Inflammatory macrophage treated with lipopolysaccharide for 1 hour (primary cell): ENCODE measurements at regions not wholly inside any gene's neighbourhood (a gene's known extent, or its start where the extent isn't known, plus 50 kb on each side); places are given as distances from the start of the nearest gene placed in this dataset.
"Not testable (repeated sequence)": the region's sequence is repeated elsewhere in the genome, so short reads cannot be mapped to it uniquely, and the experiment has no call there.

Source experiments
- DNase-seq, 2 donors: peaks; one replicate each; pipeline ENCODE4 v3.0.0-alpha.2; 2020 to 2022

GRCh38 chr1:14320518-14320917 lies 278.0 kb upstream of the KAZN start:
- DNase-seq = no peak

- no peak for DNase-seq
Measured at GRCh38 chr1:14320986-14321385, 277.5 kb upstream of the KAZN start.

- DNase-seq = no peak
Measured at GRCh38 chr1:14321422-14321821, 277.1 kb upstream of the KAZN start.

GRCh38 chr1:14323568-14324247 lies 274.8 kb upstream of the KAZN start:
- DNase-seq = no peak

GRCh38 chr1:14324248-14324630 lies 274.2 kb upstream of the KAZN start:
- no peak for DNase-seq

GRCh38 chr1:14326857-14327256 lies 271.6 kb upstream of the KAZN start:
- no peak for DNase-seq

- DNase-seq = no peak
Measured at GRCh38 chr1:14328685-14329084, 269.8 kb upstream of the KAZN start.

GRCh38 chr1:14332158-14332557 lies 266.3 kb upstream of the KAZN start:
- no peak for DNase-seq

- peak; percentile 38 to 42 for DNase-seq
Measured at GRCh38 chr1:14334336-14335176, 263.9 kb upstream of the KAZN start.

- no peak for DNase-seq
Measured at GRCh38 chr1:14338509-14338908, 260.0 kb upstream of the KAZN start.

- DNase-seq = no peak
Measured at GRCh38 chr1:14339288-14339687, 259.2 kb upstream of the KAZN start.

- no peak for DNase-seq
Measured at GRCh38 chr1:14340002-14340785, 258.3 kb upstream of the KAZN start.

GRCh38 chr1:14341147-14341546 lies 257.3 kb upstream of the KAZN start:
- no peak for DNase-seq

GRCh38 chr1:14345946-14346550 lies 252.4 kb upstream of the KAZN start:
- DNase-seq = no peak

GRCh38 chr1:14347186-14347585 lies 251.3 kb upstream of the KAZN start:
- DNase-seq = no peak

- DNase-seq = no peak
Measured at GRCh38 chr1:14347776-14348175, 250.7 kb upstream of the KAZN start.

- DNase-seq = no peak
Measured at GRCh38 chr1:14350197-14350596, 248.3 kb upstream of the KAZN start.

- DNase-seq = no peak
Measured at GRCh38 chr1:14352897-14353296, 245.6 kb upstream of the KAZN start.

GRCh38 chr1:14361005-14361404 lies 237.5 kb upstream of the KAZN start:
- not testable (repeated sequence) for DNase-seq

GRCh38 chr1:14362331-14362730 lies 236.2 kb upstream of the KAZN start:
- no peak for DNase-seq

- DNase-seq = no peak
Measured at GRCh38 chr1:14363036-14363590, 235.4 kb upstream of the KAZN start.

- no peak for DNase-seq
Measured at GRCh38 chr1:14363707-14364413, 234.6 kb upstream of the KAZN start.
